ENCODE measurements at regions not wholly inside any gene's neighbourhood (a gene's known extent, or its start where the extent isn't known, plus 50 kb on each side); places are given as distances from the start of the nearest gene placed in this dataset.

DNA sequence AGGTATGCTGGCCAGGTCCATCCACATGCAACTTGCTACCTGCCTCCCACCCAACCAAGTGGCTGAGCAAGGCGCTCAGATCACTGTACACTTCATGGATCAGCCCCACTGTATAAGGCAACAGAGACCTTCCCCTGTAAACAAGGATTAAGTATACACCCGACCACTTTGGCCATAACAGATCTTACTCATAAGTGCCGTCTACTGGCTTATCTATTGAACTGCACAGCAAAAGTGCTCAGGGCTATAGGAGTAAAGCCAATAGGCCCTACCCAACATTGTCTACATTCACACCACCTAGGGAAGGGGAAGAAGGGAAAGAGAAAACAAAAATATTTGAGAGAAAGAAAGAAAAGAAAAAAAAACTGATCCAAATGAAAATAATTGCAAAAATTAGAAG, 663.9 kb upstream of the LRRTM1 start:
- Histone ChIP-seq H4K20me1 (ENCODE audit: control insufficient read depth, insufficient read depth) (no peaks in the 10 kb centered on the region), H3K9ac (ENCODE audit: control insufficient read depth, insufficient read depth, low read length) (no peak overlapping the region), H3K4me2 (ENCODE audit: control insufficient read depth, insufficient read depth) (no peak overlapping the region), H2AFZ (ENCODE audit: control insufficient read depth, low read depth, low read length) (no peak overlapping the region), H3K27me3 (replicated peaks in 1 of 2; ENCODE audit: control insufficient read depth in 2 of 2, insufficient read depth in 2 of 2, low read length in 1 of 2) (no peaks in the 10 kb centered on the region), H3K27ac (ENCODE audit: control insufficient read depth, insufficient read depth) (no peak overlapping the region), H3K4me1 (ENCODE audit: control insufficient read depth, insufficient read depth, low read length) (no peaks in the 10 kb centered on the region), H3K79me2 (ENCODE audit: control insufficient read depth, insufficient read depth, low read length) (no peaks in the 10 kb centered on the region), H3K36me3 (ENCODE audit: control insufficient read depth in 2 of 2, insufficient read depth in 2 of 2, low read length in 1 of 2) (no peaks in the 10 kb centered on the region), H3K4me3 (no peak overlapping the region), H3K9me3 (replicated peaks; ENCODE audit: control insufficient read depth, insufficient read depth, low read length) (no peaks in the 10 kb centered on the region; the same call in 2 of the 3 replicates)
- no peak for TF ChIP-seq TAF1 (IDR thresholded peaks at IDR 0.05; ENCODE audit: borderline replicate concordance, low read depth, low read length)
- 53% methylated on average over 3 of the region's 3 CpGs for WGBS (ENCODE audit: insufficient coverage, insufficient replicate concordance, low lambda C conversion rate, missing lambda C conversion rate)
- intact Hi-C loops (cut with micrococcal nuclease; ENCODE audit: unreplicated experiment): no loop called here
- in situ Hi-C loops (cut with MboI): no loop called here
- DNase-seq (ENCODE audit: low read depth, low spot score) (no peak), ATAC-seq (0 out of 3 replicates have a peak, but pooled peaks have one; percentile 24), FAIRE-seq (no peak)
- SMC1A ChIA-PET (ENCODE audit: uncharacterized antibody, unreplicated experiment): interaction anchor here (1.2 kb wide), 1 partner anchor 435 kb away, joined by 3 read pairs; no protein-coding TSS in a partner anchor
- CTCF ChIA-PET: interaction anchor here (0.7 kb wide), 1 partner anchor 247 kb away, joined by 3 read pairs; no protein-coding TSS in a partner anchor
- POLR2A ChIA-PET: no interaction called here
- BruUV-seq (replicated peaks): no TSS peak
- RAD21 ChIA-PET (ENCODE audit: unreplicated experiment): no interaction called here

DNA sequence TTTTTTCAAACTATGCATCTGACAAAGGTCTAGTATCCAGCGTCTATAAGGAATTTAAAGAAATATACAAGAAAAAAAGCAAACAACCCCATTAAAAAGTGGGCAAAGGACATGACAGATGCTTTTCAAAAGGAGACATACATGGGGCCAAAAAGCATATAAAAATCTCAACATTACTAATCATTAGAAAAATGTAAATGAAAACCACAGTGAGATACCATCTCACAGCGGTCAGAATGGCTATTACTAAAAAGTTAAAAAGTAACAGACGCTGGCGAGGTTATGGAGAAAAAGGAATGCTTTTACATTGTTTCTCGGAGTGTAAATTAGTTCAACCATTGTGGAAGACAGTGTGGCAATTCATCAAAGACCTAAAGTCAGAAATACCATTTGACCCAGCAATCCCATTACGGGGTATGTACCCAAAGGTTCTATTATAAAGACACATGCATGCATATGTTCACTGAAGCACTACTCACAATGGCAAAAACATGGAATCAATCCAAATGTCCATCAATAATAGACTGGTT, 643.1 kb upstream of the LRRTM1 start:
- TF ChIP-seq RELA (IDR thresholded peaks at IDR 0.05; ENCODE audit: borderline replicate concordance, partially characterized antibody): no peak
- no peak for TF ChIP-seq TCF12 (IDR thresholded peaks at IDR 0.05; ENCODE audit: low read depth, low read length)
- no peak for TF ChIP-seq NFIC (IDR thresholded peaks at IDR 0.05; ENCODE audit: low read depth, low read length)
- no peak for TF ChIP-seq RUNX3 (IDR thresholded peaks at IDR 0.05; ENCODE audit: low read length)
- no peak for TF ChIP-seq RBBP5 (conservative IDR thresholded peaks at IDR 0.05)
- TF ChIP-seq, protein P1, sequence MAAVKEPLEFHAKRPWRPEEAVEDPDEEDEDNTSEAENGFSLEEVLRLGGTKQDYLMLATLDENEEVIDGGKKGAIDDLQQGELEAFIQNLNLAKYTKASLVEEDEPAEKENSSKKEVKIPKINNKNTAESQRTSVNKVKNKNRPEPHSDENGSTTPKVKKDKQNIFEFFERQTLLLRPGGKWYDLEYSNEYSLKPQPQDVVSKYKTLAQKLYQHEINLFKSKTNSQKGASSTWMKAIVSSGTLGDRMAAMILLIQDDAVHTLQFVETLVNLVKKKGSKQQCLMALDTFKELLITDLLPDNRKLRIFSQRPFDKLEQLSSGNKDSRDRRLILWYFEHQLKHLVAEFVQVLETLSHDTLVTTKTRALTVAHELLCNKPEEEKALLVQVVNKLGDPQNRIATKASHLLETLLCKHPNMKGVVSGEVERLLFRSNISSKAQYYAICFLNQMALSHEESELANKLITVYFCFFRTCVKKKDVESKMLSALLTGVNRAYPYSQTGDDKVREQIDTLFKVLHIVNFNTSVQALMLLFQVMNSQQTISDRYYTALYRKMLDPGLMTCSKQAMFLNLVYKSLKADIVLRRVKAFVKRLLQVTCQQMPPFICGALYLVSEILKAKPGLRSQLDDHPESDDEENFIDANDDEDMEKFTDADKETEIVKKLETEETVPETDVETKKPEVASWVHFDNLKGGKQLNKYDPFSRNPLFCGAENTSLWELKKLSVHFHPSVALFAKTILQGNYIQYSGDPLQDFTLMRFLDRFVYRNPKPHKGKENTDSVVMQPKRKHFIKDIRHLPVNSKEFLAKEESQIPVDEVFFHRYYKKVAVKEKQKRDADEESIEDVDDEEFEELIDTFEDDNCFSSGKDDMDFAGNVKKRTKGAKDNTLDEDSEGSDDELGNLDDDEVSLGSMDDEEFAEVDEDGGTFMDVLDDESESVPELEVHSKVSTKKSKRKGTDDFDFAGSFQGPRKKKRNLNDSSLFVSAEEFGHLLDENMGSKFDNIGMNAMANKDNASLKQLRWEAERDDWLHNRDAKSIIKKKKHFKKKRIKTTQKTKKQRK (IDR thresholded peaks at IDR 0.05; ENCODE audit: low read depth, low read length): no peak
- TF ChIP-seq, protein P2, sequence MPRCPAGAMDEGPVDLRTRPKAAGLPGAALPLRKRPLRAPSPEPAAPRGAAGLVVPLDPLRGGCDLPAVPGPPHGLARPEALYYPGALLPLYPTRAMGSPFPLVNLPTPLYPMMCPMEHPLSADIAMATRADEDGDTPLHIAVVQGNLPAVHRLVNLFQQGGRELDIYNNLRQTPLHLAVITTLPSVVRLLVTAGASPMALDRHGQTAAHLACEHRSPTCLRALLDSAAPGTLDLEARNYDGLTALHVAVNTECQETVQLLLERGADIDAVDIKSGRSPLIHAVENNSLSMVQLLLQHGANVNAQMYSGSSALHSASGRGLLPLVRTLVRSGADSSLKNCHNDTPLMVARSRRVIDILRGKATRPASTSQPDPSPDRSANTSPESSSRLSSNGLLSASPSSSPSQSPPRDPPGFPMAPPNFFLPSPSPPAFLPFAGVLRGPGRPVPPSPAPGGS (IDR thresholded peaks at IDR 0.05; ENCODE audit: borderline replicate concordance, insufficient read depth, low read depth, low read length, poor library complexity, severe bottlenecking): no peak
- POLR2A ChIA-PET: no interaction called here

More for the DNA sequence above, 643.1 kb upstream of the LRRTM1 start:
- no peak overlapping the region for H3K4me3 ChIP-seq
- ChIA-PET RAD21 (ENCODE audit: unreplicated experiment) (no interaction called here), CTCF (no interaction called here), SMC1A (ENCODE audit: uncharacterized antibody, unreplicated experiment) (no interaction called here)
- no peak for DNase-seq (ENCODE audit: low read depth, low spot score)
- H4K20me1 ChIP-seq (ENCODE audit: control insufficient read depth, insufficient read depth): no peaks in the 10 kb centered on the region
- H3K4me2 ChIP-seq (ENCODE audit: control insufficient read depth, insufficient read depth): no peak overlapping the region
- intact Hi-C loops (cut with micrococcal nuclease; ENCODE audit: unreplicated experiment): no loop called here
- 40% methylated on average over 6 of the region's 6 CpGs for WGBS (ENCODE audit: insufficient coverage, insufficient replicate concordance, low lambda C conversion rate, missing lambda C conversion rate)
- BruUV-seq (replicated peaks): no TSS peak
- no peak overlapping the region for H3K9ac ChIP-seq (ENCODE audit: control insufficient read depth, insufficient read depth, low read length)
- H2AFZ ChIP-seq (ENCODE audit: control insufficient read depth, low read depth, low read length): no peak overlapping the region
- H3K9me3 ChIP-seq (replicated peaks; ENCODE audit: control insufficient read depth, insufficient read depth, low read length): no peaks in the 10 kb centered on the region
- no peak for ATAC-seq
- H3K36me3 ChIP-seq (ENCODE audit: control insufficient read depth in 2 of 2, insufficient read depth in 2 of 2, low read length in 1 of 2): no peaks in the 10 kb centered on the region
- no peaks in the 10 kb centered on the region for H3K79me2 ChIP-seq (ENCODE audit: control insufficient read depth, insufficient read depth, low read length)
- H3K27me3 ChIP-seq (replicated peaks in 1 of 2; ENCODE audit: control insufficient read depth in 2 of 2, insufficient read depth in 2 of 2, low read length in 1 of 2): no peaks in the 10 kb centered on the region
- in situ Hi-C loops (cut with MboI): no loop called here
- no peak overlapping the region for H3K27ac ChIP-seq (ENCODE audit: control insufficient read depth, insufficient read depth)
- H3K4me1 ChIP-seq (ENCODE audit: control insufficient read depth, insufficient read depth, low read length): no peaks in the 10 kb centered on the region
- no peak for FAIRE-seq
